GM12878 (cell line): ENCODE measurements at regions not wholly inside any gene's neighbourhood (a gene's known extent, or its start where the extent isn't known, plus 50 kb on each side); places are given as distances from the start of the nearest gene placed in this dataset.

Source experiments
- ATAC-seq: fragments of 200-7000 bp; cut with Tn5 transposase; 3 replicates; pipeline ENCODE4 v1.9.1; 2020; ENCODE audit warnings: mild to moderate bottlenecking, moderate library complexity
- BruUV-seq: library from RNA; stranded (reverse); fragments of 400-500 nt; replicated peaks from 2 replicates; lab custom pipeline; 2021; lab: Mats Ljungman, UMichigan
- CTCF ChIA-PET: fragments of 300-600 bp; sonication (Branson Sonifier 250); formaldehyde crosslinking; extraction: SDS; loops from one replicate; lab custom pipeline; 2021; ENCODE audit warnings: inconsistent platforms; lab: Yijun Ruan, JAX
- POLR2A ChIA-PET: fragments of 350-600 bp; formaldehyde crosslinking; extraction: SDS; loops from one replicate; lab custom pipeline; 2021; ENCODE audit warnings: inconsistent platforms; lab: Charles Lee
- RAD21 ChIA-PET: fragments of 300-600 bp; sonication (Branson Sonifier 250); formaldehyde crosslinking; loops from one replicate; lab custom pipeline; 2023; ENCODE audit warnings: antibody characterized with exemption; ENCODE audit not compliant: unreplicated experiment; lab: Charles Lee
- SMC1A ChIA-PET: fragments of 300-600 bp; sonication (Branson Sonifier 250); formaldehyde crosslinking; loops from one replicate; lab custom pipeline; 2023; ENCODE audit not compliant: unreplicated experiment, uncharacterized antibody; lab: Charles Lee
- DNase-seq: peaks from one replicate; pipeline ENCODE4 v3.0.0-alpha.2; 2011; ENCODE audit warnings: low read depth, low spot score
- FAIRE-seq: peaks from 3 replicates; lab custom pipeline; 2011; peaks lifted over from hg19 to GRCh38; lab: Jason Lieb, UNC
- H2AFZ ChIP-seq: 2 replicates; pipeline ENCODE4 v1.6.0; 2011; ENCODE audit warnings: low read depth, low read length, control low read depth; ENCODE audit not compliant: control insufficient read depth
- H3K27ac ChIP-seq: 2 replicates; pipeline ENCODE4 v1.5.1; 2011; ENCODE audit warnings: control low read depth; ENCODE audit not compliant: control insufficient read depth, insufficient read depth
- H3K27me3 ChIP-seq, 2 experiments: replicated peaks in 1 of 2; 2 replicates each; pipeline versions ENCODE4 v1.6.0 to v1.6.1; 2011; ENCODE audit warnings: low read length in 1 of 2; ENCODE audit not compliant: control insufficient read depth in 2 of 2, insufficient read depth in 2 of 2
- H3K36me3 ChIP-seq, 2 experiments: 2 replicates each; pipeline ENCODE4 v1.5.1; 2011; ENCODE audit warnings: low read length in 1 of 2; ENCODE audit not compliant: control insufficient read depth in 2 of 2, insufficient read depth in 2 of 2
- H3K4me1 ChIP-seq: 2 replicates; pipeline ENCODE4 v1.6.1; 2011; ENCODE audit warnings: mild to moderate bottlenecking, low read length, moderate library complexity, mixed read lengths; ENCODE audit not compliant: control insufficient read depth, insufficient read depth
- H3K4me2 ChIP-seq: 2 replicates; pipeline ENCODE4 v1.6.0; 2011; ENCODE audit warnings: control low read depth; ENCODE audit not compliant: control insufficient read depth, insufficient read depth
- H3K4me3 ChIP-seq: fragments of 200-600 bp; sonication (generic); 2 replicates; pipeline ENCODE4 v1.5.1; 2016
- H3K79me2 ChIP-seq: 2 replicates; pipeline ENCODE4 v1.6.0; 2011; ENCODE audit warnings: low read length; ENCODE audit not compliant: control insufficient read depth, insufficient read depth
- H3K9ac ChIP-seq: 2 replicates; pipeline ENCODE4 v1.8.0; 2011; ENCODE audit warnings: low read length, control low read depth, mixed read lengths; ENCODE audit not compliant: control insufficient read depth, insufficient read depth
- H3K9me3 ChIP-seq: replicated peaks from 3 replicates; pipeline ENCODE4 v1.5.1; 2011; ENCODE audit warnings: mild to moderate bottlenecking, low read length; ENCODE audit not compliant: control insufficient read depth, insufficient read depth
- H4K20me1 ChIP-seq: 2 replicates; pipeline ENCODE4 v1.6.0; 2011; ENCODE audit not compliant: control insufficient read depth, insufficient read depth
- ATF2 ChIP-seq: IDR thresholded peaks from 2 replicates; pipeline ENCODE4 v1.6.1; 2012; ENCODE audit warnings: low read length, inconsistent platforms
- CREB1 ChIP-seq: IDR thresholded peaks from 2 replicates; pipeline ENCODE4 v1.6.1; 2012; ENCODE audit warnings: low read depth, mild to moderate bottlenecking, inconsistent platforms
- CREM ChIP-seq: IDR thresholded peaks from 2 replicates; pipeline ENCODE4 v1.6.1; 2014; ENCODE audit warnings: antibody characterized with exemption, low read depth
- EGR1 ChIP-seq, 2 experiments: IDR thresholded peaks; 1 replicate in 1 of 2; 2 replicates in 1 of 2; pipeline ENCODE4 v1.6.1; 2011 to 2012; ENCODE audit warnings: low read depth in 2 of 2, low read length in 2 of 2, borderline replicate concordance in 1 of 2, mild to moderate bottlenecking in 1 of 2, moderate library complexity in 1 of 2
- EZH2 ChIP-seq: IDR thresholded peaks from 2 replicates; pipeline ENCODE4 v1.6.1; 2012; ENCODE audit warnings: low read depth, mild to moderate bottlenecking, control low read depth, inconsistent platforms, low read length, borderline replicate concordance; ENCODE audit not compliant: control insufficient read depth
- HCFC1 ChIP-seq: fragments of 150-350 bp; IDR thresholded peaks from 2 replicates; pipeline ENCODE4 v1.6.1; 2014; ENCODE audit warnings: low read length
- HDAC6 ChIP-seq: fragments of 200-600 bp; sonication (generic); IDR thresholded peaks from one replicate; pipeline ENCODE4 v1.8.0; 2017; ENCODE audit warnings: antibody characterized with exemption; ENCODE audit not compliant: unreplicated experiment
- IRF3 ChIP-seq: fragments of 450-650 bp; IDR thresholded peaks from 2 replicates; pipeline ENCODE4 v1.6.1; 2014; ENCODE audit warnings: mild to moderate bottlenecking
- MYC ChIP-seq: IDR thresholded peaks from 2 replicates; pipeline ENCODE4 v1.6.1; 2011; ENCODE audit warnings: mild to moderate bottlenecking, low read length, moderate library complexity, inconsistent platforms; ENCODE audit not compliant: insufficient read depth, insufficient replicate concordance, insufficient read length, severe bottlenecking
- PKNOX1 ChIP-seq: fragments of 450-650 bp; IDR thresholded peaks from 2 replicates; pipeline ENCODE4 v1.6.1; 2016; ENCODE audit warnings: mild to moderate bottlenecking
- SRF ChIP-seq, 2 experiments: IDR thresholded peaks; 2 replicates each; pipeline ENCODE4 v1.6.1; 2011; ENCODE audit warnings: low read depth in 2 of 2, low read length in 2 of 2, mild to moderate bottlenecking in 1 of 2, moderate library complexity in 1 of 2
- TCF7 ChIP-seq: IDR thresholded peaks from 2 replicates; pipeline ENCODE4 v1.6.1; 2014; ENCODE audit warnings: antibody characterized with exemption, borderline replicate concordance
- WRNIP1 ChIP-seq: IDR thresholded peaks from 2 replicates; pipeline ENCODE4 v1.6.1; 2011; ENCODE audit warnings: low read depth, low read length, improper control_type of control experiment, borderline replicate concordance
- ZNF622 ChIP-seq: fragments of 450-650 bp; IDR thresholded peaks from 2 replicates; pipeline ENCODE4 v1.6.1; 2017; ENCODE audit warnings: mild to moderate bottlenecking, inconsistent platforms
- WGBS: methylation state at CpG from one replicate; pipeline ENCODE4 v1.1.6; 2016; ENCODE audit warnings: low lambda C conversion rate; ENCODE audit not compliant: insufficient replicate concordance, insufficient coverage; ENCODE audit errors: missing lambda C conversion rate; 5-methylcytosine and 5-hydroxymethylcytosine counted together
- in situ Hi-C: fragments of 300-500 bp; cut with MboI; formaldehyde crosslinking; loops from 9 replicates; pipeline ENCODE4 v1.14.3; 2018; ENCODE audit warnings: mixed read lengths
- intact Hi-C: fragments of 100-400 bp; cut with micrococcal nuclease; formaldehyde crosslinking; loops from one replicate; pipeline ENCODE4 v1.14.2; 2022; ENCODE audit not compliant: unreplicated experiment
- TF ChIP-seq, protein P1 (sequence below): IDR thresholded peaks from 2 replicates; pipeline ENCODE4 v1.6.1; 2011; ENCODE audit warnings: borderline replicate concordance, low read depth, mild to moderate bottlenecking, moderate library complexity, mixed read lengths, low read length; ENCODE audit not compliant: insufficient read depth; ENCODE audit errors: extremely low read length
- TF ChIP-seq, protein P2 (sequence below): fragments of 450-650 bp; formaldehyde crosslinking; IDR thresholded peaks from 2 replicates; pipeline ENCODE4 v1.5.0; 2022; ENCODE audit warnings: mild to moderate bottlenecking, missing genetic modification characterization

DNA sequence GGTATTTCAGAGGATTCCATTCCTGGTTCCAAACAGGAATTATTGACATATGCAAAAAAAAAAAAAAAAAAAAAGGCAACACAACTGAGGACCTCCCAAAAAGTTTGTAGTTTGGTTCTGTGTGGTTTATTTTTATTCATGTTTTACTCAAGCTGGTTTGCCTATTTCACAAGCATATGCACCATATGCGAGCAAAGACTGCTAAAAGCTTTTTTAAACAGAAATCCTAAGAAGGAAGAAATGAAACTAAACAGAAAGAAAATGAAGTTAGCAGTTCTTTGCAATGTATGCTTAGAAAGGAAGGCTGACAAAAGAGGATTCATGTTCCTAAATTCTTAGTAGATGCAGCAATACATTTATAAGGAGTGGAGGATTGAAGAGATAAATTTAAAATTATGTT is 487.6 kb upstream of the FLRT2 start (continued):
- no peak for TF ChIP-seq ATF2
- TF ChIP-seq HDAC6: no peak

DNA sequence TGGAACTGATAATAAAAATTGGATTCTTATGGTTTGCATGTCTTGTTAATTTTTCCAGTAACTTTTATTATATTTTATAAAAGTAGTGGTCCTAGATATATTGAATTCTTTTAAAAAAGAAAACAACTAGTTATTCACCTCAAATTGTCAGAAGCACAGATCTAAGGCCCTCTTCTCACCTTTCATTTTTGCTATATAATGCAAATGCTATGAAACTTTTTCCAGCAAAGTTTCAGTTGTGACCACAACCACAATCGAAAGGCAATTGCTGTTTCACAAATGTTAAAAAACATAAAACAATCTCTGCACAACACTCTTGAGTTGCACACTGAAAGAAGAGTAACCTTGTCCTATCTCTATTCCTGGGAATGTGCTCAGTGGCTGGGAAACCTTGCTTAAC is 479.8 kb upstream of the FLRT2 start:
- no TSS peak for BruUV-seq
- no peaks in the 10 kb centered on the region; the same call in 2 of the 3 replicates for H3K9me3 ChIP-seq
- in situ Hi-C loops: no loop called here
- no peak overlapping the region for H3K27ac ChIP-seq
- ChIA-PET POLR2A (no interaction called here), CTCF (no interaction called here), RAD21 (no interaction called here), SMC1A (no interaction called here)
- no peak overlapping the region for H2AFZ ChIP-seq
- no peaks in the 10 kb centered on the region for H3K4me1 ChIP-seq
- no peak overlapping the region for H3K4me2 ChIP-seq
- FAIRE-seq (no peak), DNase-seq (no peak), ATAC-seq (no peak)
- H3K9ac ChIP-seq: no peak overlapping the region
- no peaks in the 10 kb centered on the region for H3K79me2 ChIP-seq
- no peaks in the 10 kb centered on the region for H4K20me1 ChIP-seq
- H3K4me3 ChIP-seq: no peak overlapping the region
- WGBS: 0% methylated on average over 1 of the region's 1 CpG
- intact Hi-C loops: no loop called here
- H3K27me3 ChIP-seq: no peaks in the 10 kb centered on the region
- no peaks in the 10 kb centered on the region for H3K36me3 ChIP-seq
- TF ChIP-seq IRF3 (no peak), EZH2 (no peak), PKNOX1 (no peak), CREB1 (no peak), CREM (no peak), HCFC1 (no peak), TCF7 (no peak), SRF (IDR thresholded peaks at IDR 0.05; ENCODE audit: low read depth in 2 of 2, low read length in 2 of 2) (no peak), MYC (no peak), EGR1 (IDR thresholded peaks at IDR 0.05; ENCODE audit: borderline replicate concordance in 1 of 2, low read depth in 2 of 2, low read length in 2 of 2) (no peak), WRNIP1 (no peak), ZNF622 (no peak)
- TF ChIP-seq, protein P1, sequence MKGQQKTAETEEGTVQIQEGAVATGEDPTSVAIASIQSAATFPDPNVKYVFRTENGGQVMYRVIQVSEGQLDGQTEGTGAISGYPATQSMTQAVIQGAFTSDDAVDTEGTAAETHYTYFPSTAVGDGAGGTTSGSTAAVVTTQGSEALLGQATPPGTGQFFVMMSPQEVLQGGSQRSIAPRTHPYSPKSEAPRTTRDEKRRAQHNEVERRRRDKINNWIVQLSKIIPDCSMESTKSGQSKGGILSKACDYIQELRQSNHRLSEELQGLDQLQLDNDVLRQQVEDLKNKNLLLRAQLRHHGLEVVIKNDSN: no peak
- TF ChIP-seq, protein P2, sequence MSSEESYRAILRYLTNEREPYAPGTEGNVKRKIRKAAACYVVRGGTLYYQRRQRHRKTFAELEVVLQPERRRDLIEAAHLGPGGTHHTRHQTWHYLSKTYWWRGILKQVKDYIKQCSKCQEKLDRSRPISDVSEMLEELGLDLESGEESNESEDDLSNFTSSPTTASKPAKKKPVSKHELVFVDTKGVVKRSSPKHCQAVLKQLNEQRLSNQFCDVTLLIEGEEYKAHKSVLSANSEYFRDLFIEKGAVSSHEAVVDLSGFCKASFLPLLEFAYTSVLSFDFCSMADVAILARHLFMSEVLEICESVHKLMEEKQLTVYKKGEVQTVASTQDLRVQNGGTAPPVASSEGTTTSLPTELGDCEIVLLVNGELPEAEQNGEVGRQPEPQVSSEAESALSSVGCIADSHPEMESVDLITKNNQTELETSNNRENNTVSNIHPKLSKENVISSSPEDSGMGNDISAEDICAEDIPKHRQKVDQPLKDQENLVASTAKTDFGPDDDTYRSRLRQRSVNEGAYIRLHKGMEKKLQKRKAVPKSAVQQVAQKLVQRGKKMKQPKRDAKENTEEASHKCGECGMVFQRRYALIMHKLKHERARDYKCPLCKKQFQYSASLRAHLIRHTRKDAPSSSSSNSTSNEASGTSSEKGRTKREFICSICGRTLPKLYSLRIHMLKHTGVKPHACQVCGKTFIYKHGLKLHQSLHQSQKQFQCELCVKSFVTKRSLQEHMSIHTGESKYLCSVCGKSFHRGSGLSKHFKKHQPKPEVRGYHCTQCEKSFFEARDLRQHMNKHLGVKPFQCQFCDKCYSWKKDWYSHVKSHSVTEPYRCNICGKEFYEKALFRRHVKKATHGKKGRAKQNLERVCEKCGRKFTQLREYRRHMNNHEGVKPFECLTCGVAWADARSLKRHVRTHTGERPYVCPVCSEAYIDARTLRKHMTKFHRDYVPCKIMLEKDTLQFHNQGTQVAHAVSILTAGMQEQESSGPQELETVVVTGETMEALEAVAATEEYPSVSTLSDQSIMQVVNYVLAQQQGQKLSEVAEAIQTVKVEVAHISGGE (CRISPR knock-in tag): no peak
